HEK293 (cell line): ENCODE measurements at regions not wholly inside any gene's neighbourhood (a gene's known extent, or its start where the extent isn't known, plus 50 kb on each side); places are given as distances from the start of the nearest gene placed in this dataset.

Experiments used
- CTCF ChIA-PET: fragments of 350-600 bp; formaldehyde crosslinking; extraction: SDS; loops from one replicate; lab custom pipeline; 2021; ENCODE audit warnings: antibody characterized with exemption; lab: Yijun Ruan, JAX
- POLR2A ChIA-PET: fragments of 300-600 bp; formaldehyde crosslinking; extraction: SDS; loops from one replicate; lab custom pipeline; 2020; ENCODE audit warnings: antibody characterized with exemption, inconsistent platforms; lab: Yijun Ruan, JAX
- H3K27ac ChIP-seq: fragments of 200-500 bp; sonication (Bioruptor generic); 2 replicates; pipeline ENCODE4 v1.5.1; 2014; ENCODE audit warnings: low read depth, low read length, control low read depth, inconsistent platforms; ENCODE audit errors: extremely low read depth
- H3K36me3 ChIP-seq, 2 experiments: fragments of 200-500 bp in 1 of 2; sonication (Bioruptor generic) in 1 of 2; 1 replicate in 1 of 2; 2 replicates in 1 of 2; pipeline ENCODE4 v1.5.1; 2014 to 2017; ENCODE audit warnings: inconsistent platforms in 2 of 2, low read length in 2 of 2; ENCODE audit not compliant: control insufficient read depth in 2 of 2, insufficient read depth in 1 of 2
- H3K4me1 ChIP-seq: fragments of 200-500 bp; sonication (Bioruptor generic); 2 replicates; pipeline ENCODE4 v1.5.1; 2014; ENCODE audit warnings: mild to moderate bottlenecking, low read length, inconsistent platforms; ENCODE audit not compliant: control insufficient read depth, insufficient read depth
- H3K4me3 ChIP-seq: 2 replicates; pipeline ENCODE4 v1.5.1; 2011; ENCODE audit warnings: low read depth, mild to moderate bottlenecking, control low read depth, low read length, moderate library complexity
- H3K9me3 ChIP-seq: fragments of 200-500 bp; sonication (Bioruptor generic); 2 replicates; pipeline ENCODE4 v1.5.1; 2014; ENCODE audit warnings: low read depth, low read length, inconsistent platforms; ENCODE audit not compliant: control insufficient read depth, insufficient read depth
- EGR2 ChIP-seq: fragments of 450-650 bp; formaldehyde crosslinking; IDR thresholded peaks from 2 replicates; pipeline ENCODE4 v1.5.1; 2016; ENCODE audit warnings: low read depth, missing biosample characterization, missing genetic modification characterization
- MZF1 ChIP-seq: fragments of 450-650 bp; formaldehyde crosslinking; IDR thresholded peaks from 2 replicates; pipeline ENCODE4 v1.5.1; 2017; ENCODE audit warnings: missing biosample characterization, missing genetic modification characterization, borderline replicate concordance
- ZNF132 ChIP-seq: fragments of 450-650 bp; formaldehyde crosslinking; IDR thresholded peaks from 2 replicates; pipeline ENCODE4 v1.5.1; 2017; ENCODE audit warnings: missing biosample characterization, missing genetic modification characterization, borderline replicate concordance
- ZNF169 ChIP-seq: fragments of 450-650 bp; formaldehyde crosslinking; IDR thresholded peaks from 2 replicates; pipeline ENCODE4 v1.5.1; 2016; ENCODE audit warnings: missing biosample characterization, missing genetic modification characterization
- ZNF174 ChIP-seq: fragments of 450-650 bp; formaldehyde crosslinking; IDR thresholded peaks from 2 replicates; pipeline ENCODE4 v1.5.0; 2017; ENCODE audit warnings: missing biosample characterization, mild to moderate bottlenecking, missing genetic modification characterization
- ZNF175 ChIP-seq: fragments of 450-650 bp; formaldehyde crosslinking; IDR thresholded peaks from 2 replicates; pipeline ENCODE4 v1.5.1; 2016; ENCODE audit warnings: missing biosample characterization, missing genetic modification characterization
- ZNF211 ChIP-seq: fragments of 450-650 bp; formaldehyde crosslinking; IDR thresholded peaks from 2 replicates; pipeline ENCODE4 v1.5.1; 2016; ENCODE audit warnings: low read depth, missing biosample characterization, missing genetic modification characterization
- ZNF311 ChIP-seq: fragments of 450-650 bp; formaldehyde crosslinking; IDR thresholded peaks from 2 replicates; pipeline ENCODE4 v1.5.1; 2017; ENCODE audit warnings: missing biosample characterization, missing genetic modification characterization, borderline replicate concordance
- ZNF423 ChIP-seq: fragments of 450-650 bp; formaldehyde crosslinking; IDR thresholded peaks from 2 replicates; pipeline ENCODE4 v1.5.1; 2016; ENCODE audit warnings: missing biosample characterization, missing genetic modification characterization
- ZNF426 ChIP-seq: fragments of 450-650 bp; formaldehyde crosslinking; IDR thresholded peaks from 2 replicates; pipeline ENCODE4 v1.5.1; 2017; ENCODE audit warnings: missing biosample characterization, missing genetic modification characterization, mild to moderate bottlenecking, inconsistent platforms, moderate library complexity
- ZNF530 ChIP-seq: fragments of 450-650 bp; formaldehyde crosslinking; IDR thresholded peaks from 2 replicates; pipeline ENCODE4 v1.5.1; 2016; ENCODE audit warnings: low read depth, missing biosample characterization, missing genetic modification characterization
- ZNF549 ChIP-seq: fragments of 450-650 bp; IDR thresholded peaks from 2 replicates; pipeline ENCODE4 v1.5.1; 2018; ENCODE audit warnings: missing biosample characterization, missing genetic modification characterization, mild to moderate bottlenecking, inconsistent platforms, moderate library complexity
- ZNF585B ChIP-seq: fragments of 450-650 bp; formaldehyde crosslinking; IDR thresholded peaks from 2 replicates; pipeline ENCODE4 v1.5.1; 2016; ENCODE audit warnings: missing biosample characterization, missing genetic modification characterization
- ZNF610 ChIP-seq: fragments of 450-650 bp; formaldehyde crosslinking; IDR thresholded peaks from 2 replicates; pipeline ENCODE4 v1.5.1; 2016; ENCODE audit warnings: missing biosample characterization, missing genetic modification characterization, borderline replicate concordance
- TF ChIP-seq, protein P1 (sequence below): fragments of 450-650 bp; formaldehyde crosslinking; IDR thresholded peaks from 2 replicates; pipeline ENCODE4 v1.5.1; 2016; ENCODE audit warnings: missing biosample characterization, missing genetic modification characterization
- TF ChIP-seq, protein P2 (sequence below): fragments of 450-650 bp; formaldehyde crosslinking; IDR thresholded peaks from 2 replicates; pipeline ENCODE4 v1.5.1; 2016; ENCODE audit warnings: missing biosample characterization, missing genetic modification characterization, borderline replicate concordance
- TF ChIP-seq, protein P3 (sequence below): fragments of 450-650 bp; formaldehyde crosslinking; IDR thresholded peaks from 2 replicates; pipeline ENCODE4 v1.5.1; 2017; ENCODE audit warnings: missing biosample characterization, missing genetic modification characterization
- TF ChIP-seq, protein P4 (sequence below): fragments of 450-650 bp; formaldehyde crosslinking; IDR thresholded peaks from 2 replicates; pipeline ENCODE4 v1.5.1; 2016; ENCODE audit warnings: missing biosample characterization, missing genetic modification characterization
- TF ChIP-seq, protein P5 (sequence below): fragments of 450-650 bp; formaldehyde crosslinking; IDR thresholded peaks from 2 replicates; pipeline ENCODE4 v1.5.1; 2016; ENCODE audit warnings: missing biosample characterization, missing genetic modification characterization

DNA sequence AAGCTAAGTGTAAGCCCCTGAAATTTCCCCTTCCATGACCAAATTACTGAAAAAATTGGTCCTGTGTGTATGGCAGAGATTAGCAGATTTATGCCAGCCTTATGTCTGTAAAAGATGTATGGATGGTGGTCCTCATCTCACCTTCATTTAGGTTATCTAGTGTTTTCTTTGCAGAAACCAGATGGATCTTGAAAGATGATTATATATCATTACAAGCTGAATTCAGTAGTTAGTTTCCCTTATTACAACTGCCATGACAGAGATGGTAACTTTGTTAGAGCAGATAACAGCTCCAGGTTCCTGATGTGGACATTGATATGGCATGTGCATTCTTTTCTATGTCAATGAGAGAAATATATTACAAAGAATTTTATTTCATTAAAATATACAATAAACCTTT is 1403.2 kb upstream of the CDH6 start (continued):
- TF ChIP-seq MZF1 (tag by site-specific recombination) (no peak), ZNF174 (no peak)

DNA sequence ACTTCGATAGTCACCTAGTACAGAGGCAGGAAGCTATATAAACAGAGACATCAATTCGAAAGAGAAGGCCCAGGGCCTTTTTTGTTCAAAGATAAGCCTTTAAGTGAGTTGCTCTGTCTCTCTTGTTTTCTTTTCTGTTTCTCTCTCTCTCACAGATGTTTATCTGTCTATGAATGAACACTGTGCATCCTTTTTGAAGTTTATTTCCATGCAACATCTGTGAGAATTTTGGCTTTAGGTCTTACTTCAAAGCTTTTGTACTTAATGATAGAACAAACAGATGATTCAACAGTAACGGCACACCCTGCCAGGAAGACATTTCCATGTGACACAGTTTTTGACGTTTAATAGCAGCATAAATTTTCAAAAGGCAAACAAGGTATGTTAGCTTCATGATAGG is 1413.1 kb upstream of the CDH6 start:
- TF ChIP-seq, protein P1, sequence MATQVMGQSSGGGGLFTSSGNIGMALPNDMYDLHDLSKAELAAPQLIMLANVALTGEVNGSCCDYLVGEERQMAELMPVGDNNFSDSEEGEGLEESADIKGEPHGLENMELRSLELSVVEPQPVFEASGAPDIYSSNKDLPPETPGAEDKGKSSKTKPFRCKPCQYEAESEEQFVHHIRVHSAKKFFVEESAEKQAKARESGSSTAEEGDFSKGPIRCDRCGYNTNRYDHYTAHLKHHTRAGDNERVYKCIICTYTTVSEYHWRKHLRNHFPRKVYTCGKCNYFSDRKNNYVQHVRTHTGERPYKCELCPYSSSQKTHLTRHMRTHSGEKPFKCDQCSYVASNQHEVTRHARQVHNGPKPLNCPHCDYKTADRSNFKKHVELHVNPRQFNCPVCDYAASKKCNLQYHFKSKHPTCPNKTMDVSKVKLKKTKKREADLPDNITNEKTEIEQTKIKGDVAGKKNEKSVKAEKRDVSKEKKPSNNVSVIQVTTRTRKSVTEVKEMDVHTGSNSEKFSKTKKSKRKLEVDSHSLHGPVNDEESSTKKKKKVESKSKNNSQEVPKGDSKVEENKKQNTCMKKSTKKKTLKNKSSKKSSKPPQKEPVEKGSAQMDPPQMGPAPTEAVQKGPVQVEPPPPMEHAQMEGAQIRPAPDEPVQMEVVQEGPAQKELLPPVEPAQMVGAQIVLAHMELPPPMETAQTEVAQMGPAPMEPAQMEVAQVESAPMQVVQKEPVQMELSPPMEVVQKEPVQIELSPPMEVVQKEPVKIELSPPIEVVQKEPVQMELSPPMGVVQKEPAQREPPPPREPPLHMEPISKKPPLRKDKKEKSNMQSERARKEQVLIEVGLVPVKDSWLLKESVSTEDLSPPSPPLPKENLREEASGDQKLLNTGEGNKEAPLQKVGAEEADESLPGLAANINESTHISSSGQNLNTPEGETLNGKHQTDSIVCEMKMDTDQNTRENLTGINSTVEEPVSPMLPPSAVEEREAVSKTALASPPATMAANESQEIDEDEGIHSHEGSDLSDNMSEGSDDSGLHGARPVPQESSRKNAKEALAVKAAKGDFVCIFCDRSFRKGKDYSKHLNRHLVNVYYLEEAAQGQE (tag by site-specific recombination): no peak
- no peak for TF ChIP-seq ZNF585B (tag by site-specific recombination)
- TF ChIP-seq, protein P2, sequence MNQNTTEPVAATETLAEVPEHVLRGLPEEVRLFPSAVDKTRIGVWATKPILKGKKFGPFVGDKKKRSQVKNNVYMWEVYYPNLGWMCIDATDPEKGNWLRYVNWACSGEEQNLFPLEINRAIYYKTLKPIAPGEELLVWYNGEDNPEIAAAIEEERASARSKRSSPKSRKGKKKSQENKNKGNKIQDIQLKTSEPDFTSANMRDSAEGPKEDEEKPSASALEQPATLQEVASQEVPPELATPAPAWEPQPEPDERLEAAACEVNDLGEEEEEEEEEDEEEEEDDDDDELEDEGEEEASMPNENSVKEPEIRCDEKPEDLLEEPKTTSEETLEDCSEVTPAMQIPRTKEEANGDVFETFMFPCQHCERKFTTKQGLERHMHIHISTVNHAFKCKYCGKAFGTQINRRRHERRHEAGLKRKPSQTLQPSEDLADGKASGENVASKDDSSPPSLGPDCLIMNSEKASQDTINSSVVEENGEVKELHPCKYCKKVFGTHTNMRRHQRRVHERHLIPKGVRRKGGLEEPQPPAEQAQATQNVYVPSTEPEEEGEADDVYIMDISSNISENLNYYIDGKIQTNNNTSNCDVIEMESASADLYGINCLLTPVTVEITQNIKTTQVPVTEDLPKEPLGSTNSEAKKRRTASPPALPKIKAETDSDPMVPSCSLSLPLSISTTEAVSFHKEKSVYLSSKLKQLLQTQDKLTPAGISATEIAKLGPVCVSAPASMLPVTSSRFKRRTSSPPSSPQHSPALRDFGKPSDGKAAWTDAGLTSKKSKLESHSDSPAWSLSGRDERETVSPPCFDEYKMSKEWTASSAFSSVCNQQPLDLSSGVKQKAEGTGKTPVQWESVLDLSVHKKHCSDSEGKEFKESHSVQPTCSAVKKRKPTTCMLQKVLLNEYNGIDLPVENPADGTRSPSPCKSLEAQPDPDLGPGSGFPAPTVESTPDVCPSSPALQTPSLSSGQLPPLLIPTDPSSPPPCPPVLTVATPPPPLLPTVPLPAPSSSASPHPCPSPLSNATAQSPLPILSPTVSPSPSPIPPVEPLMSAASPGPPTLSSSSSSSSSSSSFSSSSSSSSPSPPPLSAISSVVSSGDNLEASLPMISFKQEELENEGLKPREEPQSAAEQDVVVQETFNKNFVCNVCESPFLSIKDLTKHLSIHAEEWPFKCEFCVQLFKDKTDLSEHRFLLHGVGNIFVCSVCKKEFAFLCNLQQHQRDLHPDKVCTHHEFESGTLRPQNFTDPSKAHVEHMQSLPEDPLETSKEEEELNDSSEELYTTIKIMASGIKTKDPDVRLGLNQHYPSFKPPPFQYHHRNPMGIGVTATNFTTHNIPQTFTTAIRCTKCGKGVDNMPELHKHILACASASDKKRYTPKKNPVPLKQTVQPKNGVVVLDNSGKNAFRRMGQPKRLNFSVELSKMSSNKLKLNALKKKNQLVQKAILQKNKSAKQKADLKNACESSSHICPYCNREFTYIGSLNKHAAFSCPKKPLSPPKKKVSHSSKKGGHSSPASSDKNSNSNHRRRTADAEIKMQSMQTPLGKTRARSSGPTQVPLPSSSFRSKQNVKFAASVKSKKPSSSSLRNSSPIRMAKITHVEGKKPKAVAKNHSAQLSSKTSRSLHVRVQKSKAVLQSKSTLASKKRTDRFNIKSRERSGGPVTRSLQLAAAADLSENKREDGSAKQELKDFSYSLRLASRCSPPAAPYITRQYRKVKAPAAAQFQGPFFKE: no peak
- TF ChIP-seq ZNF211: no peak
- no peak for TF ChIP-seq ZNF549
- no peak for TF ChIP-seq ZNF132
- TF ChIP-seq ZNF311: no peak
- TF ChIP-seq ZNF610 (tag by site-specific recombination): no peak
- TF ChIP-seq ZNF175 (tag by site-specific recombination): no peak
- TF ChIP-seq ZNF169: no peak
- no peak for TF ChIP-seq ZNF423 (tag by site-specific recombination)
- TF ChIP-seq, all 188 proteins: peak for 0
- Histone ChIP-seq H3K36me3 (no peaks in the 10 kb centered on the region), H3K4me3 (no peak overlapping the region), H3K4me1 (no peaks in the 10 kb centered on the region), H3K9me3 (no peaks in the 10 kb centered on the region; the same call in 1 of the 2 replicates), H3K27ac (no peak overlapping the region)
- ChIA-PET CTCF (no interaction called here), POLR2A (no interaction called here)

DNA sequence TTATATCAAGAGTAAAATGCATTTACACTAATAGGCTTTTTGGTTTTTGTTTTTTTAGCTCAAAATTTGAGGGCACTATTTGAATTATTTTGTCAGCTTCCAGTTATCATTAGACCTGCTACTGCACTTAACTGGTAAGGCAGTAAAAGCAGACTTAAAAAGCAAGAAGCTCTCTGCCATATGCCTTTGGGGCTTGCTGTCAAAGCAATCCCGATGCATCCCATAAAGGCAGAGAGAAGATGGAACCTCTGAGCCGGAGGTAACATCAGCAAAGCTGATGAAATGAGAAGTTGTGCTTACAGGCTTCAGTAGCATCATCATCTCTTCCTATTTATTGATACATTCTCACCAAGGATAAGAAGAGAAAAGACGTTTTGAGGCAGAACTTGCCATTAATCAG is 1414.3 kb upstream of the CDH6 start:
- ChIA-PET CTCF (no interaction called here), POLR2A (no interaction called here)
- Histone ChIP-seq H3K36me3 (no peaks in the 10 kb centered on the region), H3K4me1 (no peaks in the 10 kb centered on the region), H3K27ac (no peak overlapping the region), H3K9me3 (no peaks in the 10 kb centered on the region), H3K4me3 (no peak overlapping the region)
- TF ChIP-seq EGR2 (tag by site-specific recombination): no peak
- TF ChIP-seq, protein P3, sequence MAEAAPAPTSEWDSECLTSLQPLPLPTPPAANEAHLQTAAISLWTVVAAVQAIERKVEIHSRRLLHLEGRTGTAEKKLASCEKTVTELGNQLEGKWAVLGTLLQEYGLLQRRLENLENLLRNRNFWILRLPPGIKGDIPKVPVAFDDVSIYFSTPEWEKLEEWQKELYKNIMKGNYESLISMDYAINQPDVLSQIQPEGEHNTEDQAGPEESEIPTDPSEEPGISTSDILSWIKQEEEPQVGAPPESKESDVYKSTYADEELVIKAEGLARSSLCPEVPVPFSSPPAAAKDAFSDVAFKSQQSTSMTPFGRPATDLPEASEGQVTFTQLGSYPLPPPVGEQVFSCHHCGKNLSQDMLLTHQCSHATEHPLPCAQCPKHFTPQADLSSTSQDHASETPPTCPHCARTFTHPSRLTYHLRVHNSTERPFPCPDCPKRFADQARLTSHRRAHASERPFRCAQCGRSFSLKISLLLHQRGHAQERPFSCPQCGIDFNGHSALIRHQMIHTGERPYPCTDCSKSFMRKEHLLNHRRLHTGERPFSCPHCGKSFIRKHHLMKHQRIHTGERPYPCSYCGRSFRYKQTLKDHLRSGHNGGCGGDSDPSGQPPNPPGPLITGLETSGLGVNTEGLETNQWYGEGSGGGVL: no peak
- TF ChIP-seq ZNF426: no peak
- TF ChIP-seq ZNF530 (tag by site-specific recombination): no peak
- TF ChIP-seq, protein P4, sequence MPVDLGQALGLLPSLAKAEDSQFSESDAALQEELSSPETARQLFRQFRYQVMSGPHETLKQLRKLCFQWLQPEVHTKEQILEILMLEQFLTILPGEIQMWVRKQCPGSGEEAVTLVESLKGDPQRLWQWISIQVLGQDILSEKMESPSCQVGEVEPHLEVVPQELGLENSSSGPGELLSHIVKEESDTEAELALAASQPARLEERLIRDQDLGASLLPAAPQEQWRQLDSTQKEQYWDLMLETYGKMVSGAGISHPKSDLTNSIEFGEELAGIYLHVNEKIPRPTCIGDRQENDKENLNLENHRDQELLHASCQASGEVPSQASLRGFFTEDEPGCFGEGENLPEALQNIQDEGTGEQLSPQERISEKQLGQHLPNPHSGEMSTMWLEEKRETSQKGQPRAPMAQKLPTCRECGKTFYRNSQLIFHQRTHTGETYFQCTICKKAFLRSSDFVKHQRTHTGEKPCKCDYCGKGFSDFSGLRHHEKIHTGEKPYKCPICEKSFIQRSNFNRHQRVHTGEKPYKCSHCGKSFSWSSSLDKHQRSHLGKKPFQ (tag by site-specific recombination): no peak
- TF ChIP-seq, protein P5, sequence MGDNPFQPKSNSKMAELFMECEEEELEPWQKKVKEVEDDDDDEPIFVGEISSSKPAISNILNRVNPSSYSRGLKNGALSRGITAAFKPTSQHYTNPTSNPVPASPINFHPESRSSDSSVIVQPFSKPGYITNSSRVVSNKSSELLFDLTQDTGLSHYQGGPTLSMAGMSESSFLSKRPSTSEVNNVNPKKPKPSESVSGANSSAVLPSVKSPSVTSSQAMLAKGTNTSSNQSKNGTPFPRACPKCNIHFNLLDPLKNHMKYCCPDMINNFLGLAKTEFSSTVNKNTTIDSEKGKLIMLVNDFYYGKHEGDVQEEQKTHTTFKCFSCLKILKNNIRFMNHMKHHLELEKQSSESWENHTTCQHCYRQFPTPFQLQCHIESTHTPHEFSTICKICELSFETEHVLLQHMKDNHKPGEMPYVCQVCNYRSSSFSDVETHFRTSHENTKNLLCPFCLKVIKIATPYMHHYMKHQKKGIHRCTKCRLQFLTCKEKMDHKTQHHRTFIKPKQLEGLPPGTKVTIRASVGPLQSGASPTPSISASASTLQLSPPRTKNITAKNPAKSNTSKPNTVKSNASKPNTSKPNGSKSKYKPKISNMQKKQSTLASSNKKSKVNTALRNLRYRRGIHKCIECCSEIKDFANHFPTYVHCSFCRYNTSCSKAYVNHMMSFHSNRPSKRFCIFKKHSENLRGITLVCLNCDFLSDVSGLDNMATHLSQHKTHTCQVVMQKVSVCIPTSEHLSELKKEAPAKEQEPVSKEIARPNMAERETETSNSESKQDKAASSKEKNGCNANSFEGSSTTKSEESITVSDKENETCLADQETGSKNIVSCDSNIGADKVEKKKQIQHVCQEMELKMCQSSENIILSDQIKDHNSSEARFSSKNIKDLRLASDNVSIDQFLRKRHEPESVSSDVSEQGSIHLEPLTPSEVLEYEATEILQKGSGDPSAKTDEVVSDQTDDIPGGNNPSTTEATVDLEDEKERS (tag by site-specific recombination): no peak
- TF ChIP-seq ZNF423 (tag by site-specific recombination): no peak
